Sigmoid colon (tissue), 6 donors: ENCODE measurements at regions not wholly inside any gene's neighbourhood (a gene's known extent, or its start where the extent isn't known, plus 50 kb on each side); places are given as distances from the start of the nearest gene placed in this dataset.

Experiments used
- DNase-seq: peaks from one replicate; pipeline ENCODE4 v3.0.0-alpha.2; 2019
- H3K27ac ChIP-seq, 4 donors: fragments of 200-600 bp; sonication (generic); one replicate each; pipeline ENCODE4 v1.5.1; 2016 to 2019; ENCODE audit warnings: mild to moderate bottlenecking in 1 of 4
- H3K27me3 ChIP-seq, 3 donors: fragments of 200-600 bp; sonication (generic); one replicate each; pipeline ENCODE4 v1.5.1; 2019; ENCODE audit warnings: mild to moderate bottlenecking in 1 of 3
- H3K36me3 ChIP-seq, 4 donors: fragments of 200-600 bp; sonication (generic); one replicate each; pipeline ENCODE4 v1.5.1; 2016 to 2019
- H3K4me1 ChIP-seq, 4 donors: fragments of 200-600 bp; sonication (generic); one replicate each; pipeline ENCODE4 v1.5.1; 2017 to 2019
- H3K4me3 ChIP-seq, 4 donors: fragments of 200-600 bp; sonication (generic); one replicate each; pipeline ENCODE4 v1.5.1; 2017 to 2019; ENCODE audit warnings: mild to moderate bottlenecking in 2 of 4, moderate library complexity in 1 of 4
- H3K9me3 ChIP-seq, 4 donors: fragments of 200-600 bp in 3 of 4; sonication (generic) in 3 of 4; one replicate each; pipeline versions ENCODE4 v1.5.1 to v1.6.1; 2013 to 2019
- CTCF ChIP-seq, 4 experiments: fragments of 450-650 bp in 3 of 4; fragments of 200-600 bp in 1 of 4; IDR thresholded peaks; one replicate each; pipeline ENCODE4 v1.5.1; 2016 to 2019; ENCODE audit warnings: antibody characterized with exemption in 4 of 4, mild to moderate bottlenecking in 3 of 4, moderate library complexity in 2 of 4
- EP300 ChIP-seq, 4 donors: sonication (generic); formaldehyde crosslinking; IDR thresholded peaks; one replicate each; pipeline ENCODE4 v1.6.1; 2017; ENCODE audit warnings: antibody characterized with exemption in 4 of 4
- POLR2A ChIP-seq, 2 donors: fragments of 450-650 bp; IDR thresholded peaks; one replicate each; pipeline ENCODE4 v1.6.1; 2016; ENCODE audit warnings: antibody characterized with exemption in 2 of 2, mild to moderate bottlenecking in 2 of 2, moderate library complexity in 2 of 2
- POLR2AphosphoS5 ChIP-seq, 4 donors: sonication (generic); formaldehyde crosslinking; IDR thresholded peaks; one replicate each; pipeline ENCODE4 v1.6.1; 2017; ENCODE audit warnings: antibody characterized with exemption in 4 of 4
- WGBS, 2 donors: extraction: QIAGEN DNeasy Blood & Tissue Kit; methylation state at CpG; one replicate each; pipeline ENCODE4 v1.1.7; 2013; 5-methylcytosine and 5-hydroxymethylcytosine counted together
- intact Hi-C: fragments of 100-400 bp; cut with DNase I; formaldehyde crosslinking; loops from one replicate; pipeline ENCODE4 v1.15.1; 2023
- donor health status: healthy with polysubstance abuse.
- donor health status: healthy.

DNA sequence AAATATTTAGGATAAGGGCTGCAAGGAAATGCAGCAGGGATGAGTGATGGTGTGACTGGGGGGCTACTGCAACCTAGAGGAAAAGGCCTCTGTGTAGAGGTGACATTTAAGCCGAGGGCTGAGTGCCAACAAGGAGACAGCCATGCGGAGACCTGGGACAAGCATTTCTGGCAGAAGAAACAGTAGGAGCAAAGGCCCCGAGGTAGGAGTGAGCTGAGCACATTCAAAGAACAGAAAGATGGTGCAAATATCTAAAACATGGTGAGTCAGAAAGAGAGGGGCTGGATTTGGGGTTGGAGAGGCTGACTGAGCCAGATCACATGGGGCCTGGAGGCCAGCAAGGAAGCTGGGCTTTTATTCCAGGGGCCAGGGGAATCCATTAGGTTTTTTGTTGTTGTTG, 55.1 kb upstream of the INCENP start:
- H3K4me3 ChIP-seq = no peak overlapping the region
- no peaks in the 10 kb centered on the region for H3K9me3 ChIP-seq
- no peaks in the 10 kb centered on the region for H3K27me3 ChIP-seq
- H3K4me1 ChIP-seq = no peaks in the 10 kb centered on the region
- intact Hi-C loops = no loop called here
- DNase-seq = peak; percentile 36
- 87% methylated on average over 3 of the region's 3 CpGs for WGBS, 2 donors
- no peaks in the 10 kb centered on the region for H3K36me3 ChIP-seq
- TF ChIP-seq EP300 (IDR thresholded peaks at IDR 0.05) (no peak), POLR2AphosphoS5 (IDR thresholded peaks at IDR 0.05) (no peak), POLR2A (IDR thresholded peaks at IDR 0.05) (no peak), CTCF (IDR thresholded peaks at IDR 0.05) (no peak)
- no peak overlapping the region for H3K27ac ChIP-seq

DNA sequence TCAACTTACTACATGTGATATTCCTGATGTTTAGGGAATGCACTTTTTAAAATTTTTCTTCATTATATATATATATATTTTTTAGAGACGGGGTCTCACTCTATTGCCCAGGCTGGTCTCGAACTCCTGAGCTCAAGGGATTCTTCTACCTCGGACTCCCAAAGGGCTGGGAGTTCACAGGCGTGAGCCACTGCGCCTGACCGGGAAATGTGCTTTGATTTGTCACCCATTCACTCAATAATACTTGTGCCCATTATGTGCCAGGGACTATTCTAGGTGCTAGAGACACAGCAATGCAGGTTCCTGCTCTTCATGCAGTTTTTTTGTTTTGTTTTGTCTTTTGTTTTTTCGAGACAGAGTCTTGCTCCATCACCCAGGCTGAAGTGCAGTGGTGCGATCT, 56.1 kb upstream of the INCENP start:
- no peak for DNase-seq
- no peaks in the 10 kb centered on the region for H3K4me1 ChIP-seq
- H3K27ac ChIP-seq = no peak overlapping the region
- intact Hi-C loops = no loop called here
- H3K27me3 ChIP-seq = no peaks in the 10 kb centered on the region
- H3K36me3 ChIP-seq = no peaks in the 10 kb centered on the region
- no peak for TF ChIP-seq CTCF (IDR thresholded peaks at IDR 0.05)
- no peak for TF ChIP-seq POLR2A (IDR thresholded peaks at IDR 0.05)
- TF ChIP-seq POLR2AphosphoS5 (IDR thresholded peaks at IDR 0.05) = no peak
- no peak for TF ChIP-seq EP300 (IDR thresholded peaks at IDR 0.05)
- WGBS, 2 donors = 89 to 94% methylated on average over 8 of the region's 8 CpGs
- no peak overlapping the region for H3K4me3 ChIP-seq
- no peaks in the 10 kb centered on the region for H3K9me3 ChIP-seq

- DNase-seq = no peak
- WGBS, 2 donors = 91 to 94% methylated on average over 2 of the region's 2 CpGs
- Histone ChIP-seq H3K9me3 (no peaks in the 10 kb centered on the region), H3K27me3 (no peaks in the 10 kb centered on the region), H3K36me3 (no peaks in the 10 kb centered on the region), H3K4me1 (no peaks in the 10 kb centered on the region), H3K4me3 (no peak overlapping the region), H3K27ac (no peak overlapping the region)
- intact Hi-C loops = no loop called here
- no peak for TF ChIP-seq CTCF (IDR thresholded peaks at IDR 0.05)
- no peak for TF ChIP-seq EP300 (IDR thresholded peaks at IDR 0.05)
- TF ChIP-seq POLR2AphosphoS5 (IDR thresholded peaks at IDR 0.05) = no peak
- no peak for TF ChIP-seq POLR2A (IDR thresholded peaks at IDR 0.05)
Measured at GRCh38 chr11:62064221-62064620, 59.6 kb upstream of the INCENP start.

DNA sequence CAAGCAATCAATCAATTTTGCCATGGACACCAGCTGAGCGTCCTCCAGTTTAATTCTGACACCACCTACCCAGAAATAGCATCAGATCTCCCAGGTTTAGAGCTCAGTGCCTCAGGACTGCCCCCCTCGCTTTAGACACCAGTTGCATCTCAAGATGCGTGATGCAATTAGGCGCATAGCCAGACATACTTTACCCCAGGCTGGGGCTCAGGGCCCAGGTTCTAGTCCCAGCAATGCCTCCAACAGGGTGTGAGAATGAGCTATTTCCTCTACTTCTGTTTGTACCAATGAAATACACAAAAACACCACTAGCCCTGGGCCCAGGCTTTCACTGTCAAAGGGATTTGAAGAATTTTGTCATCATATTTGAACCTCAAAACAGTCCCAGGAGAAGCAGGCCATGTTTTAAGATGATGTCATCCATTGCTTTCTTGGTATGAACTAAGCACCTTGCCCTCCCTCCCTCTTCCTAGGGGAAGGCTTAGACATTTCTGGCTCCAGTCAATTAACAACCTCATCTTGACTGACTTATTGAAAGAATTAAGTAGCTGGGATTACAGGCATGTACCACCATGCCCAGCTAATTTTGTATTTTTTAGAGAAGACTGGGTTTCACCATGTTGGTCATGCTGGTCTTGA, 61.5 kb upstream of the INCENP start:
- TF ChIP-seq CTCF (IDR thresholded peaks at IDR 0.05) = no peak
- no peak for TF ChIP-seq POLR2A (IDR thresholded peaks at IDR 0.05)
- no peak for TF ChIP-seq EP300 (IDR thresholded peaks at IDR 0.05)
- TF ChIP-seq POLR2AphosphoS5 (IDR thresholded peaks at IDR 0.05) = no peak
- H3K27ac ChIP-seq = peak overlapping the region in 1 of 4 donors; percentile 35
- H3K4me1 ChIP-seq = no peaks in the 10 kb centered on the region
- peak; percentile 32 for DNase-seq
- H3K27me3 ChIP-seq = no peaks in the 10 kb centered on the region
- WGBS, 2 donors = 84 to 87% methylated on average over 4 of the region's 4 CpGs
- H3K9me3 ChIP-seq = no peaks in the 10 kb centered on the region
- no peak overlapping the region for H3K4me3 ChIP-seq
- H3K36me3 ChIP-seq = no peaks in the 10 kb centered on the region
- intact Hi-C loops = no loop called here
